Left renal cortex interstitium (tissue), 4 donors: ENCODE measurements at regions not wholly inside any gene's neighbourhood (a gene's known extent, or its start where the extent isn't known, plus 50 kb on each side); places are given as distances from the start of the nearest gene placed in this dataset.
A peak's percentile ranks its signal among the peaks of the same experiment; 100 is the strongest.

Experiments used
- DNase-seq, 4 donors: peaks; one replicate each; pipeline ENCODE4 v3.0.0-alpha.2; 2013; ENCODE audit warnings: low read depth in 4 of 4, low spot score in 2 of 4, missing footprints in 1 of 4

DNA sequence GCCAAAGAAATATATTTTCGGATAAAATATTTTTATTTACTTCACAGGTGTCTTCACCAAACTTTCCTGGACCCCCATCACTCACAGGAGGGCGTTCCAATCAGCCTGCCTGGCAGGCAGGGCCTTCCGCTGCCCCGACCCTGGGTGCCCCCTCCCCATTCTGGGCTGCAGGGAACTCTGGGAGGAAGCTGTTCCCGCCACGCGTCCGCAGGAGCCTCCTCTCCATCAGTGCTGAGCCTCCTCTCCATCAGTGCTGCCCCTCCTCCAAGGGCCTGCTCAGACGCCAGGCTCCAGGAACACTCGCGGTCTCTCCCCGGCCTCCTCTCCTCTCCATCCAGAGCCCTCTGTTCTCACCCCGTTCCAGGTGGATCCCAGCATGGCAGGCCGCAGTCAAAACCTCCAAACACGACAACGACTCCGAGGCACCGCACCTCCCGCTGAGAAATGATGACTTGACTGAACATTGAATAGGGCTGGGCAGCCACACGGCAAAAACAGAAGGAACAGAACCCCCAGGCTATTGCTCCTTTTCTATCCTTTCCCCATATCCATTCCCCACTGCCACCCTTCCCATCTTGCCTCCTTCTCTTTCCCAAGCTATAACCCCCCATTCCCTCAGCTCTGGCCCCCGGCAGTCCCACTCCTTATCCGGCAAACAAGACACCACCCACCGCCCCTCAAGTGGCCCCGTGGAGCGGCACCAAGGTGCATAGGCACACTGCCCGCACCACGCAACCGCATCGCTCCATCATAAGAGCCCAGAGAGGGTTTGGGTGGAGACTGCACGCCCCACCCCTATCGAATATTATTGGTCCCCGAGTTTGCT lies 268.6 kb upstream of the RAB6C start:
- DNase-seq = no peak

DNA sequence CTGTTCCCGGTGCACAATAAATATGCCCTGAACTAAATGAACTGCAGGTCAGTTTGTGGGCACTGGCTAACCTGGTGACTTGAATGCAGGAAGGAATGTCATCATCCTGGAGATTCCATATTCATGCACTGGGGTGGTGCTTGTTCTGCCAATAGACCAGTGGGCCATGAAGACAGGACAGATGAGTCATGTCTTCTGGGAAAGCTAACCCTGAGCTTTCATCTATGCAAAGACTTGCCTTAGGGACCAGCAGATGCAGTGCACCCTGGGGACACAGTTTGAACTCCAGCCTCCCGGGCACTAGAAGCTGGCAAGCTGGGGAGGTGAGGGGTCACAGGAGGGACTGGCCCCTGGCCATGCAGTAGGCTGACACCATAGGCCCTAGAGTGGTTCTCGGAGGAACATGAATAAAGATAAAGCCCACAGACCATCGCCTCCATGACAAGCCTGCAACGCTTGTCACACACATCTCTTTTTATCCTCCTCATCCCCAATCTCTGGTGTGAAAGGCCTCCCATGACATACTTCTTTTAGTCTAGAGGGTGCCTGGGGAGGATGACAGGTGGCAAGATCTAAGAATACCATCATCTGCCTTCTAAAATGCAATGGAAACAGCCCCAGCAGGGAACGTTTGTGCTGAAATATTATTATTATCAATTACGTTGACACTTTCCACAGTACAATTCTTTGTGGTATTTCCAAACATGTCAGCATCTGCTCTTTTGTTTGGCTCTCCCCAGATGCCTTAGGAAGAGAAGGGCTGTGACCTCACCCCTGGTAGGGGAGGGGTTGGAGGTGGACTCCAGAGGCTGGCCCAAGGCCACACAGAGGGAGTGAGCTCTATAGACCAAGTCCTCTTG lies 267.4 kb upstream of the RAB6C start:
- no peak for DNase-seq

DNA sequence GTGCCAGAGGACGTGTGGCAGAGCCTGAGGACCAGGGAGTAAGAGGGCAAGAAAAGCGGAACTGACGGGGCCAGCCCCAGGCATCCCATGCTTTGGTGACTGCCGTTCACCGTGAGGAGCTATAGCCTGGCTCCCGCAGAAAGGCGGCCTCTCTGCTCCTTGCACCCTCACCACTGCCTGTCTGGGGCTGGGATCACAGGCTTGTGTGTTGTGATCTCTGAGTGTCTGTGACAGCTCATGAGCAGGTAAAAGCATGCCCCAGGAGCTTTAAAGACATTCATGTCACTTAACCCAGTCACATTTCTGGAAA lies 266.8 kb upstream of the RAB6C start:
- DNase-seq = no peak

DNA sequence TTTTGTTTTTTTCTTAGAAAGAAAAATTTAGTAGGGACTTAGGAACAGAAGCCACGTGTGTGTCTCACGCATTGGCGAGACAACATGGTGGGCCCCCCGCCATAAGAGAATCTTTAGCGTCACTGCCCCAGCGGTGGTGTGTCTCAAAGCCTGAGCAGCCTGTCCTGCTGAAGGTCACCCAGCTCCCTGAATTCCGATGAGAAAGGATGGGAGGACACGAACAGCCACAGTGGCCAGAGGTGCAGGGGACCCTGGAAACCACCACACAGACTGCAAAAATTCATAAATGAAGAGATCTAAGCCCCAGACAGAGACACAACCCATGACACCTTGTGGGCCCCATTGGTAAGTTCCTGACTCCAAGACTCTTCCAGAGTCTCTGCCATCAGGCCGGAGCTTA lies 266.1 kb upstream of the RAB6C start:
- no peak for DNase-seq

DNA sequence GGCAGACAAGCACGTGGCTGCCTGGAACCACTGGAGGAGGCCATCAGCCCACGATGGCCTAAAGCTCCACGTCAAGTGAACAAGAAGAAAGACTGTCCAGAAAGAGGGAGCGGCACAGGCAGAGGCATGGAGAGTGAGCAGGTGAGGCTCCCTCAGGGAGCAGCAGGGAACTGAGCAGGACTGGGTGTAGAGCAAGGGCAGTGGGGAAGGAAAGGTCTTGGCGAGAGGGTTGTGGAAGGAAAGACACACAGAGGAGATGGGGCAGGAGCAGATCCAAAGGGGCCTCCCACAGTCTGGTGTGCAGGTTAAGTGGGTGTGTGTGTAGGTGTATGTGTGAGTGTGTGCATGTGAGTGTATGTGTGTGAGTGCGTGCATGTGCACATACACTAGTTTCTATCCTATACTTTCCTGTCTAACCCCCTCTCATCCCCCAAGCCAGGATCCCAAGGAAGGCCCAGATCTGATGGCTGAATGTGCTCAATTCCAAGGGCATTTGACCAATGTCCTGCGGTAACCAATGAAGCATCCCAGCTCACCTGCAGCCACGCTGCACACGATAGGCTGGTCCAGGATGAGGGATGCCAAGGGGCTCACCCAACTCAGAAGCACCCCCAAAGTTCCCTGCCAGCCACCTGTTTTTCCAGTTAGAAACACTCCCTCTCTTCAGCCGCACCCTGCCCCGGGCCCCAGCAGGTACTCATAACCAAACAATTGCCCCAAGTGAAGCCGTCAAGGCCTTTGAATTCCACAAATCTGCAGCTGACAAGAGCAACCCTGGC lies 262.5 kb upstream of the RAB6C start:
- DNase-seq = no peak

DNA sequence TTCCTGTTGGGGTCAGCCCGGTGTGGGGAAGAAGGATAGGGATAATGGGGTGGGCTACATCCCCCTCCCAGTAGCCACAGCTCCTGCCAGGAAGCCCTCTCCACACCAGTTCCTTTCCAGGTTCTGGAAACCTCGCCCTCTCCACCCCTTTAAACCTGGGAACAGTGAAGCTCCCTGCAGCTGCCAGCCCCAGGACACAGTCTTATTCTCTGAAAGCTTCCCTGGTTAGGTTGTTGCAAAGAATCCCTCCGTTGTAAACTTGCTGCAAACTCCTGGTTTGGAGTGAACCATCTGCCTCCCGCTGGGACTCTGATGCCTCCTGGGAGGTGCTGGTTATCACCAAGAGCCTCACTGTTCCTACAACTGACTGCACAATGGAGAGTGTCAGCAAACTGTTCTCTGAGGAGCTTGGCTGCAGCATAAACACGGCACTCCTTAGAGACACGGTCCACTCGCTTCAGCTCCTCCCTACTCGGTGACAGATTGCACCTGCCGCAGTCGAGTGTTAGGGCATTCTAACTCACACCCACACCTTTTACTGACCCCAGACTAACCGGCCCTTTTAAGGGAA lies 261.8 kb upstream of the RAB6C start:
- peak in 3 of 4 donors; percentile 27 to 44 (median 34) for DNase-seq

DNA sequence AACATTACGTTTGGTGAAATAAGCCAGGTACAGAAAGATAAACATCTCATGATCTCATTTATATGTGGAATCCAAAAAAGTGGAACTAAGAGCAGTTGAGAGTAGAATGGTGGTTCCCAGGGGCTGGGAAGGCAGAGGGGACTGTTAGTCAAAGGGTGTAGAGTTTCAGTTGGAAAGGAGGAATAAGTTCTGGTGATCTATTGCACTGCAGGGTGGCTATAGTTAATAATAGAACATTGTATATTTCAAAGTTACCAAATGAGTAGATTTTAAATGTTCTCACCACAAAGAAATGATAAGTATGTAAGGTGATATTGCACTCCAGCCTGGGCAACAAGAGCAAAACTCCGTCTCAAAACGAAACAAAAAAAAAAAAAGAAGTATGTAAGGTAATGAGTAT lies 260.1 kb upstream of the RAB6C start:
- DNase-seq = no peak

DNA sequence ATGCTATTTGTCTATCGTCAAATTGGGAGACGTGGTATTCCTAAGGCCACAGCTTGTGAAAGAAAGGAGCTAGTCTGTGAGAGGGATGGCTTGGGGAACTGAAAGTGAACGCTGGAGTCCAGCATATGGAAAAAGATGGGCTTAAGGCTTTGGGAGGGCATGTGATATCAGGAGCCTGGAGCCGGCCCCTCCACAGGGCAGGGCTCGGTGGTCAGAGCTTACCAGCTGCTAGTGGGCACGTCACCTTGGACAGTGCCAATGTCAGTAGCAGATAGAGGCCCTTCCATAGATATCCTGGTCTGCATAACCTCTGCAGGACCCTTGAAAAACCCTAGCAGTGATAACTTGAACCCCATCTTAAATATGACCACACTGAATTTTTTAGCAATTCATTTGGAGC lies 259.1 kb upstream of the RAB6C start:
- no peak for DNase-seq

DNA sequence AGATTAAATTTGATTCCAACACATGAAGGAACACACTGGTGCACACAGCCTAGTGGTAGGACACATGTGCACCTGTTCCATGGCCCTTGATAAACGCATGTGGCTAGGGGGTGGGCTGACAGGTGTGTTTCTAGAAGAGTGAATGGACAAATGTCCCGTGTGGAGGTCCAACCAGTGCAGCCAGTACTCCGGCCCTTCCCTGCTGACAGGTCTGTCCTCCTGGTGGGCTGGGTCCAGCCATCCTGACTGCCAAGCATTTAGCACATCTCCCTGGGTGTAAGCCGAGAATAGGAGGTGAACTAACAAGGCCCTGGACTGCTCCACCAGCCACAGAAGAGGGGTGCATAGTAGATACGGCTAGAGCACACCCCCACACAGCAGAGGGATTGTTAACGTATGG lies 258.7 kb upstream of the RAB6C start:
- DNase-seq = no peak

DNA sequence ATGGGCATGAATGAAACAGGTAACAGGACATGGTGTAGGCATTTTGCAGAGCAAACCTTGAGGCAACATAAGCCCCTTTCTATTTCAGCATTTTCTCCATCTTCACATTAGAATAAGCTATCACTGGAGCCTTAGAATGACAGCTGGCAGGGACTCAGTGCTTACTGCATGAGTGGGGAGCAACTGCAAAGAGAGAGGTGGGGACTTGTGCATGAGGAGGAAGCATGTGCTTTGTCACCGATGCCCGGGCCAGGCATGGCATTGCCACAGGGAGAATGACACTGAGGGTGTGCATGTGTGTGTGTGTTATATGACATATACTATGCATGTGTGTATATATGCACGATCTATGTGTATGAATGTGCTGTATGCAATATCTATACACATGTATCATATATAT lies 258.2 kb upstream of the RAB6C start:
- DNase-seq = no peak

DNA sequence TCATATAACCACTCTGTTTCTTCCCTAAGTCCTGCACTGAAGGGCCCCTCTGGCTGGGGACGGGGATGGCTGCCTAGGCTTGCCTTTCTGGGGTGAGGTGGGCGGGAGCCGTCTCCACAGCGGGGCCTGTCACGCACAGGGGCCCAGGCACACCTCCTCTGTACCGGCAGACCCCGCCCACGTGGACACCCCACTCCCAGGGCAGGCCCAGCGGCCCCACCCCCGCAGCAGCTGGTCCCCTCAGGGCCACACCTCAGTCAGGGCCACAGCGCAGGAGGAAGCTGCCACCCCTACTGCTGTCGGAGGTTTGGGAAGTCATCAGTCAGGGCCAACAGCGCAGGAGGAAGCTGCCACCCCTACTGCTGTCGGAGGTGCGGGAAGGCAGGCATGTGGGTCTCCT lies 257.6 kb upstream of the RAB6C start:
- DNase-seq = no peak

DNA sequence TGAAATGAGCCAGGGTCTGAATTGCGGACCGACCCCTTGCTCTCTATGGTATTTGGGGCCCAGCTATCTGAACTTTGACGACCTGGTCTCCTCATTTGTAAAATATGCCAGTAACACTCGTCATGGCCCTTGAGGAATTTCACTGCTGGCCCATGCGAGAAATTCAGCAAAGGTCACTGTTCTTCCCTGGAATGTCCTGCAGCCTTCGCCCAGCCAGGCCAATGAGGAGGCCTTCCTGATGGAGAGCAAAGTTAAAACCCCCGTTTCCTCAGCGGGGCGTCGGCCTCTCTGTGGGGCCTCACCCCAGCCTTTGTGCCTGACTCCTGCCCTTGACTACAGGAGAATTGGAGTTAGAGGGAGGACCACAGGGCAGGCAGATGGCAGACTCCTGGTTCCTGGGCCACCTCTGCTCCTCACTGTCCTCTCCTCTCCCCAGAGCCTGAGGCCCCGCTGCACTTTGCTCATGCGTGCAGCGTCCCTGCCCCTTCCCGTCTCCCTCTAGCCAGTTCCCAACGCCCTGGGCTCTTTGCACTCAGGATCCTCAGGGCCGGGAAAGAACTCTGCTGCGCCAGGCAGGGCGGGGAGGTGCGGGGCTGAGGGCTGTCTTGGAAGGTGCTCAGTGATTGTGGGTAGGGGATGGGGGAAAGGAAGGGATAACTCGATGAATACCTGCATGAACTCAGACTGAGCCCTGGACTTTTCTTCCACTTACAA lies 257.0 kb upstream of the RAB6C start:
- no peak for DNase-seq

DNA sequence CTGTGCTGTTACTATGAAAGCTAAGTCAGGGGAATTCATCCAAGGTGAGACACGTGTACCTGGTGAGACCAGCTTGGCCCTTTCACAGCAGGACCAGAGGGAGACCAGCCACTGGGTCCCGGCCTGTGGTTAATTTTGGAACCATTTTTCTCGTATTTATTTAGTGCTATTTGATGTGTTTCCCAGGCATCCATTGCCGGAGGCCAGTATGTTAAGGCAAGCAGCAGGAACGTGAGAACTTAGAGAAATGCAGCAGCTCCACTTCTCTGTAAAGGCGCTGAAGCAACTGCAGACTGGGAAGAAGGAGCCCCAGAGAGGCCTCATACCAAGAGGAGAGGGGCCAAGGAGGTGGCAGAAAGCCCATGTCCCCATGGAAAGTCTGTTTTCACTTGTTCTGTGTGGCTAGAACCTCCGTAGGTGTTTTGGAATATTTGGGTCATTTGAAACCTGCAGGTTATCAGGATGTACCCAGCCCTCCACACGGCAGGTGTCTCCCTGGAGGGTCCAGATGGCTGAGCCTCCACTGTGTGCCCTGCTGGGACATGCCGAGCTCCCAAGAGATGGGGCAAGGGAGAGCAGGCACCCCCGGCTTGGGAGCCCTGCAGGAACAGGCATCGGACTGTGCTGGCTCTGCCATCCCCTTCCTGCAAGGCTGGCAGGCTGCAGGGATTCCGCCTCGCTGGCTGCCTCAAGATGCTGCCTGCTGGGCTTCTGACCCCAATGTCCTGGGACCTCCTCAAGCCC lies 256.0 kb upstream of the RAB6C start:
- no peak for DNase-seq

DNA sequence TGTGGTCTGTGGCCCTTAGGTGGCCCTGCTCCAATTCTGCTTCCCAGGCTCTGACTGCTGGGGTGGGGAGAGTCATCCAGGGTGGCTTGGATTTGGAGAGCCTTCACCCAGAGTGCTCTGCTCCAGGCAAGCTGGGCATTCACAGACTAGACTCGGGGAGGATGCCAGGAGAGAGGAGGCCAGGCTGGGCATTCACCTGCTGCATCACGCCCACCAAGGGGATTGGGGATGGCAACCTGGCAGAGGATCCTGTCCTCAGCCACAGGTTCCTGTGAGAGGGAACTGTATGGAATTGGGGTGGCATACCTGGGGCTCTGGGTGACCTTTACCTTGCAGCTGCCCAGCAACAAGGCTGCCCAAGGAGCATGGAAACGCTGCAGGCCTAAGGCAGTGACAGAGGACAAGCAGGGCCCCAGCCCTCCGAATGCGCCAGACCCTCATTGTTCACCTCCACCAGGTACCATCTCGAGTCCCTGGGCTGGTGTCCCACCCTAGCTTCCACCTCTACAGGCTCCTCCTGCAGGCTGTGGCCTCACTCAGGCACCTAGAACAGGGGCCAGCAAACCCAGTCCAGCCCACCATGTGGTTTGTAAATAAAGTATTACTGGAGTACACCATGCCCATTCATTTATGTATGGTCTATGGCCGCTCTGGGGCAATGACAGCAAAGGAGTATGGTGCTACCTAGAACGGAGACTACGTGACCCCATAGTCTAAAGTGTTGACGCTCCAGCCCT lies 255.3 kb upstream of the RAB6C start:
- no peak for DNase-seq

DNA sequence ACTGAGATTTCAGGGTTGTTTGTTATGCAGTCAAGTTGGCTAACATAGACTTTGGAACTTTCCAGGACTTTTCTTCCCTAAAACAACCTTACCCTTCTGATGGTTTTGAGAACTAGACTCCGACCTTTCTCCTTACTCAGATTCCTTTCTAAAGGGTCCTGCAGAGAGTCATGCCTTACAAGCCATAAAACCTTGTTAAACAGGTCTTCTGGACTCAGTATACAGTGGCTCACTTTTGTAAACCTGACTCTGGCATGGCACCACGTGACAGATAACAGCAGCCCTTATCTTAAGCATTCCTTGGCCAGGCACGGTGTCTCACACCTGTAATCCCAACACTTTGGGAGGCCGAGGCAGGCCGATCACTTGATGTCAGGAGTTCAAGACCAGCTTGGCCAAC lies 253.2 kb upstream of the RAB6C start:
- DNase-seq = no peak

DNA sequence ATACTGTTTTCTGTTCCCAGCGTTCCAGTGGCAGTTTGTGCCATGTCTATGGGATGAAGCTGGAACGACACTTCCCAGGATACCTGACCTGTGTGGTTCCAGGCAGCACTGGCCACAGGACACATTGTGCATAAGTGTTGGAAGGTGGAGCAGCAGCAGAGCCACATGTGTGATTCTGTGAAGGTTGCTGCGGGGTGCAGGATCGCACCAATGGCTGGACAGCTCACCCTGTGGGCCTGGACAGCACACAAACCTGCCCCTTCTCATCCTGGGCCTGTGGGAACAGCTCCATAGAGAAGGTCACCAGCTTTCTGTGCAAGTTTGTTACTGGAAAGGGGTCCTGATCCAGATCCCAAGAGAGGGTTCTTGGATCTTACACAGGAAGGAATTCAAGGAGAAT lies 252.2 kb upstream of the RAB6C start:
- no peak for DNase-seq

DNA sequence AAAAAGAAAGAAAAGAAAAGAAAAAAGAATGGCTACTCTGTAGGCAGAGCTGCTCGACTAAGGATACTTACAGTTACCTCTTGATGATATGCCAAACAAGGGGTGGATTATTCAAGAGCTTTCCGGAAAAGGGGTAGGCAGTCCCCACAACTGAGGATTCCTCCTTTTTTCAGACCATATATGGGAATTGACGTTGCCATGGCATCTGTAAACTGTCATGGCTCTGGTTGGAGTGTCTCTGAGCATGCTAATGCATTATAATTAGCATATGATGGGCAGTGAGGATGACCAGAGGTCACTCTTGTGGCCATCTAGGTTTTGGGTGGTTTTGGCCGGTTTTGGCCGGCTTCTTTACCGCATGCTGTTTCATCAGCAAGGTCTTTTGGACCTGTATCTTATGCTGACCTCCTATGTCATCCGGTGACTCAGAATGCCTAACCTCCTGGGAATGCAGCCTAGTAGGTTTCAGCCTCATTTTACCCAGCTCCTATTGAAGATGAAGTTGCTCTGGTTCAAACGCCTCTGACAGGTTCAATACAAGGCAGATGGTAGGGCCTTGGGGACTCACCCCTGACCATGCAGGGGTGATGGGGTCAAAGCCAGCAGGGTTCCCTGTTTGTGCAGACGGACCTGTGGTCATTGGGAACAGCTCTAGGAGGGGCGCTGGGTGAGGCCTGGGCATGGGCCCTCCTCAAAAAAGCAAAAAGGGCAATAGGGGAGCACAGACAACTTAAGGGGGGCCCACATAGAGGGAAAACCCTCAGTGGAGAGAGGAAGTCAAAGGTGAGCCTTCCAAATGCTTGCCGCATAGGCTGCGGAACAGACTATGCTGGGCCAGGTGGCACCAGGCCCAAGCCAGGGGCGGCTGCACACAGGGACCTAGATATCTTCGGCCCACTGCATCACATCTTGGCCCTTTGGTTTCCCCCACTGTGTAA lies 251.2 kb upstream of the RAB6C start:
- no peak for DNase-seq

DNA sequence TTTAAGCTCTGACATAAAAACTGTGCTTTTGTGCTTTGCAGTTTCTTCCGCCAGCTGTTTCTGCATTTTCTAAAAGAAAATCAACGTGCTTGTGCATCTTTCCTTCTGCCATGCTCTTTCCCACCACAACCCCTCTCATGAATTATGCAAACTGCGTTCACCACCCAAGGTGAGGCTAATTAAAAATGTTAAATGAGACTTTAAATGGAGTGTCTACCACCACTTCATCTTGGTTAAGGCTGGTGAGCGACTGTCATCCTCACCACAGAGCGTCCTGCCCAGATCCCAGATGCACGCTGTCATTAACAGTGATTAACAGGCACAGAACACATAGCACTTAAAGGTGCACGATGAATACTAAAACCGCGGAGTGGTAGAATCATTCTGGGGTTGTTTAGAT lies 250.5 kb upstream of the RAB6C start:
- DNase-seq = no peak
